Fibroblast of the aortic adventitia (primary cell): ENCODE measurements at regions not wholly inside any gene's neighbourhood (a gene's known extent, or its start where the extent isn't known, plus 50 kb on each side); places are given as distances from the start of the nearest gene placed in this dataset.
"Not testable (repeated sequence)": the region's sequence is repeated elsewhere in the genome, so short reads cannot be mapped to it uniquely, and the experiment has no call there.

Experiments used
- DNase-seq: peaks from one replicate; pipeline ENCODE4 v3.0.0-alpha.2; 2010; ENCODE audit warnings: low read depth
- H3K4me3 ChIP-seq: 2 replicates; pipeline ENCODE4 v1.5.1; 2011; ENCODE audit warnings: low read depth, mild to moderate bottlenecking, control low read depth, low read length, moderate library complexity
- TF ChIP-seq, protein P1 (sequence below): IDR thresholded peaks from 2 replicates; pipeline ENCODE4 v1.5.1; 2011; ENCODE audit warnings: mild to moderate bottlenecking, low read length, control low read depth, inconsistent platforms; ENCODE audit not compliant: insufficient read depth

DNA sequence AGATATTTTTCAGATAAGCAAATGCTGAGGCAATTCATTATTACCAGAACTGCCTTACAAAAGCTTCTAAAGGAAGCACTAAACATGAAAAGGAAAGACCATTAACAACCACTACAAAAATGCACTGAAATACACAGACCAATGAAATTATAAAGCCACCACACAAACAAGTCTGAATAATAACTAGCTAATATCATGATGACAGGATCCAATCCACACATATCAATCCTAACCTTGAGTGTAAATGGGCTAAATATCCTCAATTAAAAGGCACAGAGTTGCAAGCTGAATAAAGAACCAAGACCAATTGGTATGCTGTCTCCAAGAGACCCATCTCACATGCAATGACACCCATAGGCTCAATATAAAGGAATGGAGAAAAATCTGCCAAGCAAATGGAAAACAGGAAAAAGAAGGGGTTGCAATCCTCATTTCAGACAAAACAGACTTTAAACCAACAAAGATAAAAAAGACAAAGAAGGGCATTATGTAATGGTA is 58.0 kb upstream of the PHIP start:
- TF ChIP-seq, protein P1, sequence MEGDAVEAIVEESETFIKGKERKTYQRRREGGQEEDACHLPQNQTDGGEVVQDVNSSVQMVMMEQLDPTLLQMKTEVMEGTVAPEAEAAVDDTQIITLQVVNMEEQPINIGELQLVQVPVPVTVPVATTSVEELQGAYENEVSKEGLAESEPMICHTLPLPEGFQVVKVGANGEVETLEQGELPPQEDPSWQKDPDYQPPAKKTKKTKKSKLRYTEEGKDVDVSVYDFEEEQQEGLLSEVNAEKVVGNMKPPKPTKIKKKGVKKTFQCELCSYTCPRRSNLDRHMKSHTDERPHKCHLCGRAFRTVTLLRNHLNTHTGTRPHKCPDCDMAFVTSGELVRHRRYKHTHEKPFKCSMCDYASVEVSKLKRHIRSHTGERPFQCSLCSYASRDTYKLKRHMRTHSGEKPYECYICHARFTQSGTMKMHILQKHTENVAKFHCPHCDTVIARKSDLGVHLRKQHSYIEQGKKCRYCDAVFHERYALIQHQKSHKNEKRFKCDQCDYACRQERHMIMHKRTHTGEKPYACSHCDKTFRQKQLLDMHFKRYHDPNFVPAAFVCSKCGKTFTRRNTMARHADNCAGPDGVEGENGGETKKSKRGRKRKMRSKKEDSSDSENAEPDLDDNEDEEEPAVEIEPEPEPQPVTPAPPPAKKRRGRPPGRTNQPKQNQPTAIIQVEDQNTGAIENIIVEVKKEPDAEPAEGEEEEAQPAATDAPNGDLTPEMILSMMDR: no peak
- no peak for DNase-seq
- H3K4me3 ChIP-seq: no peak overlapping the region

DNA sequence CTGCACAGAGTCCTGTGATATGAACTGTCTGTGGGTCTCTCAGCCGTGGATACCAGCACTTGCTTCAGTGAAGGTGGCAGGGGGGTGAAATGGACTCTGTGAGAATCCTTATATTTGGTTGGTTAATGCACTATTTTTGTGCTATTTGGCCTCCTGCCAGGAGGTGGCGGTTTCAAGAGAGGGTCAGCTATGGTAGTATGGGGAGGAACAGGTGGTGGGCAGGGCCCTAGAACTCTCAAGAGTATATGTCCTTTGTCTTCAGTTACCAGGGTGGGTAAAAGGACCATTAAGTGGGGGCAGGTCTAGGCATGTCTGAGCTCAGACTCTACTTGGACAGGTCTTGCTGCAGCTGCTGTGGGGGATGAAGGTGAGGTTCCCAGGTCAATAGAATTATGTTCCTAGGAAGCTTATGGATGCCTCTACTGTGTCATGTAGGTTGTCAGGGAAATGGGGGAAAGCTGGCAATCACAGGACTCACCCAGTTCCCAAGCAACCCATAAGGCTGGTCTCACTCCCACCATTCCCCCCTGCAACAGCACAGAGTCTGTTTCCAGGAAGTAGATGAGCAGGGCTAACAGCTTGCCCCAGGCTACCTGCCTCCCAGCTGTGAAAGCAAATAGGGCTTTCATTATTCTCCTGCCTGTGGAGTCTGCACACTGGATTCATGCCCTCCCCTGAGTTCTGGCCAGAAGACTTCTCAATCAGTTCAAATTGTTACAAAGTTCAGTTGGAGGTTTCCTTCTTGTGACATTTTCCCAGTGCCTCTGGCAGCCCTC is 56.8 kb upstream of the PHIP start:
- TF ChIP-seq, protein P1: no peak
- H3K4me3 ChIP-seq: no peak overlapping the region
- DNase-seq: no peak

DNA sequence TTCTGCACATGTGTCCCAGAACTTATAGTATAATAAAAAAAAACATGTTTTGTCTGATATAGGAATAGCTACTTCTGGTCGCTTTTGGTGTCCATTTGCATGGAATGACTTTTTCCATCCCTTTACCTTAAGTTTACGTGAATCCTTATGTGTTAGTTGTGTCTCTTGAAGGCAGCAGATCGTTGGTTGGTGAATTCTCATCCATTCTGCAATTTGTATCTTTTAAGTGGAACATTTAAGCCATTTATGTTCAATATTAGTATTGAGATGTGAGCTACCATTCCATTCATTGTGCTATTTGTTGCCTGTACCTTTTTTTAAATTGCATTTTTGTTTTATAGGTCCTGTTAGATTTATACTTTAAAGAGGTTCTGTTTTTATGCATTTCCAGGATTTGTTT is 55.1 kb upstream of the PHIP start:
- DNase-seq: no peak
- no peak overlapping the region for H3K4me3 ChIP-seq
- TF ChIP-seq, protein P1: no peak

DNA sequence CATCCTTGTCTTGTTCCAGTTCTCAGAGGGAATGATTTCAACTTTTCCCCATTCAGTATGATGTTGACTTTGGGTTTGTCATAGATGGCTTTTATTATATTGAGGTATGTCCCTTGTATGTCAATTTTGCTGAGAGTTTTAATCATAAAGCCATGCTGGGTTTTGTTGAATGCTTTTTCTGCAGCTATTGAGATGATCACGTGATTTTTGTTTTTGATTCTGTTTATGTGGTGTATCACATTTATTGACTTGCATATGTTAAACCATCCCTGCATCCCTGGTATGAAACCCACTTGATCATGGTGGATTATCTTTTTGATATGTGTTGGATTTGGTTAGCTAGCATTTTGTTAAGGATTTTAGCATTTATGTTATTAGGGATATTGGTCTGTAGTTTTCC is 53.2 kb upstream of the PHIP start:
- DNase-seq, H3K4me3 ChIP-seq: not testable (repeated sequence)
